GM21447 (cell line): ENCODE measurements at regions not wholly inside any gene's neighbourhood (a gene's known extent, or its start where the extent isn't known, plus 50 kb on each side); places are given as distances from the start of the nearest gene placed in this dataset.

Source experiments
- ATAC-seq: cut with Tn5 transposase; IDR thresholded peaks from one replicate; pipeline ENCODE4 v1.9.1; 2021; ENCODE audit not compliant: unreplicated experiment

DNA sequence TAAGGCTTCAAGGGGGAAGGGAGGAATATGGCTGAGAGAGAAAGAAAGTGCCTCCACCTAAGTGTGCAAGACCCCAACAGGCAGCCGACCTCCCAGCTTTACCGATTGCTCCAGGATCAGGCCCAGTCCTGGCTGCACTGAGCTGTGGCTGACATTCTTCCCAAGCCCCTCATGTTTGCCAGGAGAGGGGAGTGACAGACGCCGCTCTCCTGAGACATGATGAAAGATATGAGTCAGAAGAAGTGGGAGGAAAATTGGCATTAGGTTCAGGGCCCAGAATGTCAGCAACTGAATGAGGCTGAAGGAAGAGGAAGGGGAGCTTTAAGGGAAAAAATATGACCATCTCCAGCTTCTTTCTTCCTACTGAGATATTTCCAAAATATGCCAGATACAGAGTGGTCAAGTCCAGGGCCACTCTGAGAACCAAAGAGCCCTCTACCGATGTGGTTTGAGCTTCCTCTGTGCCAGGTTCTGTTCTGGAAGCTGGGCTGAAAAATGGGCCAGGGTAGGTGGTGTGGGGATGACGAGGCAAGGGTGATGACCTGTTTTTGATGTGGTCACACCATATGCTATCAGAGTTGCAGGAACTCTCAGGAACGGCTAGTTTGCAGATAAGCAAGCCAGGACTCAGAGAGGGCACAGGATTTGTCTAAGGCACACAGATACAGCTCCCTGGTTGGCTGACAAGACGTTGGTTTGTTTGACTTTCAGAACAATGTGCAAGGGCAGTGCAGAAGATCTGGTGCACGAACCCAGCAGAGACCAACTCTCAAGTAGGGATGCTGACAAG lies 176.7 kb downstream of the SOX9 start:
- no peak for ATAC-seq

DNA sequence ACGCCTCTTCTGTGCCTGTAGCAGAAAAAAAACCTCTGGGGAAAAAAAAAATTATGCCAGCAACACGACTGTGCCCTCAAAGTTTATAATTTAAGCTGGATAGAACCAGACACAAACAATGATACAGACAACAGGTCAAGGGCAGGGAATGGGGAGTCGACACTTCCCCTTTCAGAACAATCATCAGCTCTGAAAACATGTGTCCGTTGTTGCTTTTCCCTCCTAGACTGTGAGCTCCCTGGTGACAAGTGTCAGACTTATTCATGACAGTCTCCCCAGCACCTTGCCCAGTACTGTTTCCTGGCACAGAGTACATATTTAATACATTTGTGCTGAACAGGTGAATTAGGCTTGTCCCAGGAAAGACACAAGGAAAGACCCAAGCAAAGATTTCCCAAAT lies 178.3 kb downstream of the SOX9 start:
- ATAC-seq = no peak

DNA sequence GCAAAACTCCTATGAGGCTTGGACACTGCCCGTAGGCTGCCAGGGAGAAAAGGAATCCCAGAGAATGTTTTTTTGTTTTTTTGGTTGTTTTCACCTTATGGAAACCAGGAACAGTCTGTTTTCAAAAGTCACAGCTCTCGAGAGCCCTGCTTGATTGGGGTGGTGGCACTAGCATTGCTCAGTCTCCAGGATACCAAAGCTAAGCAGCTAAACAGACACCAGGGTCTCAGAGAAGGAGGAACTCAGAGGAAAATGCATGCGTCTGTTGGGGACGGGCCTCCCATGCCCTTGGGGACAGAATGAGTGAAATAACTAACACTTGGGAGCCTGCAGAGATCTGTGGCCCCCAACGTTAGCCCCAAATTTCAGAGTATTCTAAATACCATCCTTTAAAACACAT lies 178.8 kb downstream of the SOX9 start:
- ATAC-seq = no peak

DNA sequence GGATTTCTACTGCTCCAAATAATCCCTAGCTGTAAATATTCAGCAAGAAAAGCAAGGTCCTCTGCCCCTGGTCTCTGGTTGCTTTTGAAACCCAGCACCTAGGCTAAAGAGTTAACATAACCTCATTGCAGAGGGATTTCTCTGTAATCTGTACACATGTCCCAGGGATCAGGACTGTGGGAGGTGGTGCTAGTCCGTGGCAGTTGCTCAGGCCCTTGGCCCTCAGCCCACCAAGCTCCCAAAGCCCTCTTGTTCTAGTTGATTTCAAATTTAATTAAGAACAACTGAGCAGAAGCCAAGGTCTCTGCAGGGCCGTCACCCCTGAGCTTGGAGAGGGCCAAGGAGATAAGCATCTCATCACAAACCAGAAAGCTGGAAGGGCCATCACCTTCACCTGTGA lies 181.1 kb downstream of the SOX9 start:
- ATAC-seq = no peak

DNA sequence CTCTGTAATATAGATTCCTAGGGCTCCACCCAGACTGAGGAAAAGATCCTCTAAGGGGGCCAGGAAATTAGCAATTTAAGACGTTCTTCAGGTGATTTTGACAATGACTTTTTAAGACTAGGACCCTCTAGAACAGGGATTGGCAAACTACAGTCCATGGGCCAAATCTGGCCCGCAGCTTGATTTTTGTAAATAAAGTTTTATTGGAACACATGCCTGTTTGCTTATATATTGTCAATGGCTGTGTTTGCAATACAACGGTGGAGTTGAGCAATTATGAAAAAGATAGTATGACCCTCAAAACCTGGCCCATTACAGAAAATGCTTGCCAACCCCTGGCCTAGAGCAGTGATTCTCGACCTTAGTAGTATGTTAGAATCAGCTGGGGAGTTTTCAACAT lies 181.9 kb downstream of the SOX9 start:
- ATAC-seq = no peak

DNA sequence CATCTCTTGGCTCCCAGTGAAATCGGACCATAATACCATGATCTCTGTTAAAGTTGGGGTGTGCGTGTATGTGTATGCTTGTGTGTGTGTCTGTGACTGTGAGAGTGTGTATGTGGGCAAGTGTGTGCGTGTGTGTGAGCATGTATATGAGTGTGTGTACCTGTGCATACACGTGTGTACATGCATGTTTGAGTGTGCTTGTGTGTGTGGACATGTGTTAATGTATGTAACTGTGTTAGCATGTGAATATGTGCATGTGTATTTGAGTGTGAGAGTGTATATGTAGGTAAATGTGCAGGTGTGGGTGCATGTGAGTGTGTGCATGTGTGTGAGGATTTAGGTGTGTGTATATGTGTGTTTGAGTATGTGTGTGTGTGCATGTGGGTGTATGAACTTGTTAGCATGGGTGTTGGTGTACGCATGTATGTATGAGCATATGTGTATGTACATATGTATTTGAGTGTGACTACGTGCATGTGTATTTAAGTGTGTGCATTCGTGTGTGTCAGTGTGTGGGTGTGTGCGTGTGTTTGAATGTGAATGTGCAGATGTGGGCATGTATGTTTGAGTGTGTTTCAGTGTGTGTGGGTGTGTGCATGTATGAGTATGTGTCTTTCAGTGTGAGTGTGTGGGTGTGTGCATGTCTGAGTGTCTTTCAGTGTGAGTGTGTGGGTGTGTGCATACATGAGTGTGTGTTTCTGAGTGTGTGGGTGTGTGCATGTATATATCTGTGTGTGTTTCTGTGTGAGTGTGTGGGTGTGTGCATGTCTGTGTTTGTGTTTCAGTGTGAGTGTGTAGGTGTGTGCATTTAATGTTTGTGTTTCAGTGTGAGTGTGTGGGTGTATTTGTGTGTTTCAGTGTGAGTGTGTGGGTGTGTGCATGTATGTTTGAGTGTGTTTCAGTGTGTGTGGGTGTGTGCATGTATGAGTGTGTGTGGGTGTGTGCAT lies 183.2 kb downstream of the SOX9 start:
- no peak for ATAC-seq

DNA sequence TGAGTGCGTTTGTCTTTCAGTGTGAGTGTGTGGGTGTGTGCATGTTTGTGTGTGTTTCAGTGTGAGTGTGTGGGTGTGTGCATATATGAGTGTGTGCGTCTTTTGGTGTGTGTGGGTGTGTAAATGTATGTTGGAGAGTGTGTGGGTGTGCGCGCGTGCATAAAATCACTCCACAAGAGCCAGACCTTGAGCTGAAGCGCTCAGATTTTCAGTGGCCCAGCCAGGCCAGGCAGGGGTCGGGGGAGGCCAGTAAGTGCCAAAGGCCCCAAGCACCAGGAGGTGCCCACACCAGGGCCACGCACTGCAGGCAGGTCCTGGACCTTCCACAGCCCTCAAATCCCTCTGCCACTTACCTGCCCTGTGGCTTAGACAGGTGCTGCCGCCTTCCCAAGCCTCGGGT lies 184.0 kb downstream of the SOX9 start:
- ATAC-seq = no peak

DNA sequence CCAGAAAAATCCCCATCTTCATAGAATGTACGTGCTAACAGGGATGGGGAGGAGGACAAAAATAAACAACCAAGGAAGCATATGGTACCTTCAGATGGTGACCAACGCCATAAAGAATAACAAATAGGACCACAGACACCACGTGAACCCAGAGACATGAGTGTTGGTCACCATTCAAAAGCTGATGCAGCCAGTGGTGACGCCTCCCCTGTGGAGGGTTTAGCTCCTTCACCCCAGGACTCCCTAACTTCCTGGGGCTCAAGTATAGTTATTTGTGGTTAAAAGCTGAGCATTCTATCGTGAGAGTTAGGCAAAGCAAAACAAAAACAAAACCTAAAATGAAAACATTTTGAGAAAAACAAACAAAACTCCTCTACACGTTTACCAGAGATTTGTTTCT lies 184.7 kb downstream of the SOX9 start:
- no peak for ATAC-seq

DNA sequence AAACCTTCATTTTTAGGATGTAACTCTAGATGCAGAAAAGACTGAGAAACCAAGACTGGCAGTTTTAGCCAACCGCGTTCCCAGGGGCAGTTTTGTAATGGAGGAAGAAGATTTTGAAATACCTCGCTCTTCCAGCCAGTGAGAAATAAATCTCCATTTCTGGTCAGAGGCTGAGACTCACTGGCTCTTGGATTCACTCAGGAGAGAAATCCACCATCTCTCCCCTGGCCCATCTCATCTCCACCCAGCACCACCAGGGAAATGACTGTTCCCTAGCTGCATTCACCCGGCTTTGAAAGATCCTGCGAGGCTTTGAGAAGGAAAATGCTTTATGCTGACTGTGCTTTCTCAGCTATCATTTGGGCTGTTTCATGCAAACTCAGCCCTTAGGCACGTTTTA lies 185.2 kb downstream of the SOX9 start:
- no peak for ATAC-seq

DNA sequence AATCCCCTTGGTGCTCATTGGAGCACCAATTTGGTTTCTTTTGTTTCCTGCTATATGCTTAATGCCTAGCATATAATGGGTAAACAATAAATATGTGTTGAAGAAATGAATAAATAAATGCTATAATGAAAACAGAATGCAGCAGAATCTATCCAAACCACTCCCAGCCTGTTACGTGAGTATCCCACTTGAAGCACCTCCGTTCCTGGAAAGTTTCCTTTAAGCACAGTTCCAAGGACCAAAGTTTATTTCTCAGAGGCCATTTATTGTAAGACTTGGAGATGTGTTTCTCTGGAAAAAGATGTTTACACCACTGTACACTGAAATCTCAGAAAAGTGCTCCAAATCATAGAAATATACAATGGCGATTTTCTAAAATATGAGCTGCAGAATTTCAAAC lies 187.0 kb downstream of the SOX9 start:
- no peak for ATAC-seq

DNA sequence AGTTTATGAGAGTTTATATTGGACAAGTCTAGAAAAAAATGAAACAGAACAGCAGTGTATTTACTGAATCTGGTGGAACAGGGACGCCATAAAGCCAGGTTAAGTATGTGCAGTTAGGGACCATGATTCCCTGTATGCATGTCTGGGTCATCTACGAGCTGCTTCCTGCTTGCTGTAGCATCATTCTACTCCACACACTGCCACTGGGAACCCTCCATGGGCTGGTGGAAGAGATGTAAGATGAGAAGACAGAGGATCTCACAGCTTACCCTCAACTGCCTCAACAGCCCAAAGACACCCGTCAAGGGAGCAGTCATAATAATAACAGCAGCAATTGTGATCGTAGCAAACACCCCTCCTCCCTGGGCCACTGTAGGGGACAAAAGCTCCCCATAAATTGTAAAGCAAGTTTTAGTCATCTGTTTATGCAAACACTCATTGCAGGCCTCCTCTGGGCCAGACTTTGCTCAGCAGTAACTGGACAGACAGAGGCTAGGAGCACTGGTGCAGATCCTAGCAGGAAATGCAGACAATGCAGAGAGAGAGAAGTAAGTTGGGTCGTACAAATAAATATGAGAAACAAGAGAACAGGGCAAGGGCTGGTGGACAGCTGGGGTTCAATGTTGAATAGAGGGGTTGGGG lies 188.0 kb downstream of the SOX9 start:
- no peak for ATAC-seq

DNA sequence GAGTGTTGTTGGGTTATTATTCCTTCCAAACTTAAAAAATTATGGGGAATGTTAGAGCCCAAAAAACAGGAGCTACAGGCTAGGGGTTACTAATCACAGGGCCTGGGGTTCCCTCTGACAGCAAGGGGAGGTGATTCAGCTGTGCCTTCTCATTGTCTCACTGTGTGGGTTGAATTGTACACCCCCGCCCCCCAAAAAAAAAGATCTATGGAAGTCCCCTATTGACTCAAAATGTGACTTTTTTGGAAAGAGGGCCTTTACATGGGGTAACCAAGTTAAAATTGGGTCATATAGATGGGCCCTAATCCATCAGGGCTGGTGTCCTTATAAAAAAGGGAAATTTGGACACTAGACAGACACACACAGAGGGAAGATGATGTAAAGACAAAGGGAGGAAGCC lies 190.2 kb downstream of the SOX9 start:
- no peak for ATAC-seq

DNA sequence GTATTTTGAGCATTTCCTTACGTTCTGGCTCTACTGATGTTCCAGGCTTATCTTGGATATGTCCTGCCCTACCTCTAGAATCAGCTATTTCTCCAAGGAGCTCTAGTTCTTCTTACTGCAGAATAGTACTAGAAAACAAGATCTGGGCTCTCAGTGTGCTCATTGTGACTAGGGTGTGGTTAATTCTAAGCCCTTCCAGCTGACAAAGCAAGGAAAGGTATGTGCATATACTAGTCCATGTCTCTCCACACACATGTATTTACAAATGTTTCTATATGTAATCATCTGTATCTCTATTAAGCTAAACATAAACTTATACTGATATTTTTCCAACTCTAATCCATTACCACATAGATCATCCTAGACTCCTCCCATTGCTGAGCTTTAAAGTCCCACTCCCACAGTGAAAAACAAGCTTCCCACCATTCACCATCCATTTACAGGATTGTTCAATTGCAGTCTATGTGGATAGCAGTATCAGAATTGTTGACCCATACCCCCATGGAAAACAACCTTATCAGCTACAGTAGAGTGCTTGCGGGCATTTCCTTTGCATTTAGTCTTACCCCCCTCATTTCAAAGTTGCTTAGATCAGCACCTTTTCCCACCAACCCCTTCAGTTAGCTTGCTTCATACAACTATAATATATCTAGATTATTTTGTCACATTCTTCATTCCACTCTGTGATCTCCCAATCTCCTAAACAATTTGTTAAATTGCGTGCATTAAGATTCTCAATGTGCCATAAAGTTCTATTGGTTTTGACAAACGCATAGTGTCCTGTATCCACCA lies 194.5 kb downstream of the SOX9 start:
- ATAC-seq = no peak

DNA sequence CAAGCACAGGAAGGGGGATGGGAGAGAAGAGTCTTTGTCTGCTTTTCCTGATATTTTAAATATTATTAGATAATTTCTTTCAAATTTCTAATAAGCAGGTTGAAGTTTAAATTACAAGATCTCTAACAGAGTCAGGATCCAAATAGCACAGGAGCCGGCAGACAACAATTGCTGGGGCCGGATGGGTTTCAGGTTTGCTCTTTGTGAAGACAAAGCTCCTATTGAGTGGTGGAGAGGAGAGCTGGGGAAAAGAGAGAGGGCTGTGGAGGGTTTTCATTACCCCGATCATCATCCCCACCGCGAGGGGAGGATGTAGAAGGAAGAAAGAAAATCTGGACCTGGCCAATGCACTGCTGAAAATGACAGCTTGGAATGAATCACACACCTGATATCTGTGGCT lies 197.3 kb downstream of the SOX9 start:
- ATAC-seq = no peak

DNA sequence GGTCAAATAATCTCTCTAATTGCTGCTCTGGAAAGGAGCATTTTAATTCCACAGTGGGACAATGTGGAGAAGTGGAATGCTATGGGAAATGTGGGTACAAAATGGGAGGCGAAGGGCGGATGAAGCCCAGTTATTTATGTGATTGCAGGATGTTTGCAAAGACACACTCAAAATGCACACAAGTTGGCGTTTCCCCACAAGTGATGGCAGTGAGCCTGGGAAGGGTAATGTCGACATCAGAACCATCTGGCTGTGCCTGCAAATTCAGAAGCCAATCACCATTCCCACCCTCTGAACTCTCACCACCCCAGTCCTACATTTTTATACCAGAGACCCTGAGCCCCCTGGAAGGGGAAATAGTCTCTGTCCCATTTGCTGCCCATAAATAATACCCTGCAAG lies 201.1 kb downstream of the SOX9 start:
- ATAC-seq = no peak

DNA sequence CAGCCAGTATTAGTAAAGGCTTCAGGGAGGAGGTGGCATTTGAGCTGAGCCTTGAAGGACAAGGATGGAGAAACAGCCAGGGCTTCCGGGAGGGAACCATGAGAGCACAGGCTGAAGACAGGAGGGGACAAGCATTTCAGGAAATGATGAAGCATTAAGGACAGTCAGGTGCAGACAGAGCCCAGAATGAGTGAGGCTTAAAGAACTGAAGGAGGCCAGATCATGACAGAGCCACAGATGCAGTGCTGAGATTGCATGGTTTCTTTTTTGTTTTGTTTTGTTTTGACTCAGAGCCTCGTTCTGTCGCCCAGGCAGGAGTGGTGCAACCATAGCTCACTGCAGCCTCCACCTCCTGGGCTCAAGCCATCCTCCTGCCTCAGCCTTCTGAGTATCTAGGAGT lies 211.5 kb downstream of the SOX9 start:
- peak; percentile 88 for ATAC-seq

DNA sequence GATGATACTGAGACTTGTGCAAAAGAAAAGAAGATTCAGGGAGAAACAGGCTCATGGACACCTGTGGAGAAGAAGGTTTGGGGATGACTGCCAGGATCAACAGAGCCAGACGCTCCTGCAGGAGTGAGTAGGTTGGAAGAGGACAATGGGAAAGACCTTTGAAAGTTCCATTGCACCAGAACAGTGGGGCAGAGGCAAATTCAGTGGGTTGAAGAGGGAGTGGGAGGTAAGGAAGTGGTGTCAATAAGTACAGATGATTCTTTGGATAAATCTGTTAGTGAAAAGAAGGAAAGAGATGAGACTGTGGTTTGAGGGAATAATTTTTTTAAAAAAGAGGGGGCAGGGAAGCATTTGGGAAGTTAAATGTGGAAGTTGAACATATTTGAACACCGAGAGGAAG lies 212.8 kb downstream of the SOX9 start:
- no peak for ATAC-seq

DNA sequence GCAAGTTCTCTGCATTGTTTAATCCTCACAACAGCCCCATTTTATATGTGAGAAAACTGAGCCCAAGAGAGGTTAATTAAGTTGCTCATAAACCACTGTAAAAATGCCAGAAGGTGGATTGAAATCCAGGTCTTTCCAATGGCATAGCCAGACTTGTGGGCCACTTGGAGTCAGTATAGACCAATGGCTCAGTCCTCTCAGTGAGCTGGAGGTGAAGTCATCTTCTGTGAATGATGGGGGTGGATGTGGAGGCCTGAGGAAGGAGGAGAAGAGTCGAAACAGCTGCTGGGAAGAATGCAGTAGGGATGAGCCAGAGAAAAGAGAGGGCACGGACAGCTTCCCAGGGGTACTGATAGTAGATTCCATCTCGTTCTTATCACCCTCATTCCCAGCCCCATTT lies 213.4 kb downstream of the SOX9 start:
- ATAC-seq = no peak

DNA sequence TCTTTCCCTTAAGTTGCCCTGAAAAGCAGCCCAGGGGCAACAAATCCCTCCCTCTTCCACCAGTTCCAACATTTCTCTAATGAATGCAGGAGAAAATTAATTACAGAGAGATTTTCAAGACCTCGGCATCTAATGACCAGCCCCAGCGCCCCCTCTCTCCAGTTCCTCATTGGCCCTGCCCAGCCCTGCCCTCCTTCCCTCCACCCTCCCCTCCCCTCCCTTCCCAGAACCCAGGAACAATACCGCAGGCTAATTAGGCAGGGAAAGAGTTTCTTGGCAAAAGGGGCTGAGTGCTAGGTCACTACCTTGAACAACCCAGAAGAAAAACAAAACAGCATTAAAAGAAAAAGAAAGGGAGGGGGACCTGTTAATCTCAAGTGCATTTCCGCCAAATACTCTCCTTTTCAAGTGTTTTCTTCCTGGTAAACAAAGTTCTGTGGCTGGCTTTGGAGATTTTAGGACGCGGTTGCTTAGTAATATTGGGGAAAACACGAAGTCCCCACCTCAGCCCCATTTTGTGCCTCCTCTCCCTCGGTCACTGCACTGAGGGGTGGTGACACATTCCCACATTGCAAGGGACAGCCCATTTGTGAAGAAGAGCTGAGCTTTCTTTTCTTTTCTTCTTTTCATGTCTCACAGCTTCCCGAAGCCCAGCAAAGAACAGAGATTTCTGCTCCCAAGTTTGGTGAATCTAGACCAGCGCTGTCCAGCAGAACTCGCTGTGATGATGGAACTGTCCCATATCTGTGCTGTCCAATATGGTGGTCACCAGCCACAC lies 215.4 kb downstream of the SOX9 start:
- no peak for ATAC-seq

DNA sequence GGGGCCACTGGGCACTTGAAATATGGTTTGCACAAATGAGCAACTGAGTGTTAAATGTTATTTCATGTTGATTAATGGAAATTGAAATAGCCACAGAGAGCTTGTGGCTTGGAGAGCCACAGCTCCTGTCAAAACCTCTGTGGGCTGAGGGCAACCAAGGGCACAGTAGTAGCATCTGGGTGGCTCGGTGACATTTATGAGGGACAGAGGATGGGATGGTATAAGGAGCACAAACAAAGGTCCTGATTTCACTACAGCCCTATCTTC lies 215.9 kb downstream of the SOX9 start:
- no peak for ATAC-seq

DNA sequence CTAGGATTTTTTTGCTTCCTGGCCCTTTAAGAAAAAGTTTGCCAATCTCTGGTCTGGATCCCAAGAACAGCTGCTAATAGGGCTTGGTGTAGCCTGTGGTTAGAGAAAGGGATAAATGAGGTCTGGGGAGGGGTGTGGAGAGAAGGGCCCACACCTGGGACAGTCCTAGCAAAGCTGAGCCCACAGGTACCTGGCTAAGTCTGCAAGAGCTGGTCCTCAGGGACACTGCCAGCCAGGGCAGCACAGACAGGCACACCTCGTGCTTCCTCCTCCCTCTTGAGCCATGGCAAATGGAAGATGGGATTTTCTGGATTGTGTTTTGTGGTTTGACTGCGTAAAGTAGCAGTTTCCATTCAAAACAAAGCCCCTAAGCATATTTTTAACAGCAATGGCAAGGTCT lies 217.5 kb downstream of the SOX9 start:
- ATAC-seq = no peak
